ENCODE measurements at regions not wholly inside any gene's neighbourhood (a gene's known extent, or its start where the extent isn't known, plus 50 kb on each side); places are given as distances from the start of the nearest gene placed in this dataset.

DNA sequence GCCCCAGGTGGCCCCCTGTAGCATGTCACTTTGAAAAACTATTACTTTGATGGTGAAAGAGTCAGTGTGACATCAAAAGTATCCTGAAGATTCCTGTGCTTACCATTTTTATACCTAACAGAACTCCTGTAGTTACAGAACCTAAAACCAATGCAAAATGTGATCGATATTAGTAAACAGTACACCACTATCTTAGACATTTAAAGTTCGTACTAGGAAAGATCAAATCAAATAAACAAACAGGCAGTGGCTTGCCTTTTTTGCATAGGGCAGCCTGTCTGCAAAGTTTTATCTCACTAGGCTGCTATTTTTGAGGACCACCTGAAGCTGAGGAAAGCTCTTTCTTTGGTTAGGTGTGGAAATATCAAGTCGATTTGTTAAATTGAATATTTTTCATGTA is 944.0 kb upstream of the CITED2 start:
- in situ Hi-C loops (cut with MboI; ENCODE audit: low pct_unique_long_range_greater_than_20kb, low sequenced_read_pairs), result no loop called here
- DNase-seq, result no peak

DNA sequence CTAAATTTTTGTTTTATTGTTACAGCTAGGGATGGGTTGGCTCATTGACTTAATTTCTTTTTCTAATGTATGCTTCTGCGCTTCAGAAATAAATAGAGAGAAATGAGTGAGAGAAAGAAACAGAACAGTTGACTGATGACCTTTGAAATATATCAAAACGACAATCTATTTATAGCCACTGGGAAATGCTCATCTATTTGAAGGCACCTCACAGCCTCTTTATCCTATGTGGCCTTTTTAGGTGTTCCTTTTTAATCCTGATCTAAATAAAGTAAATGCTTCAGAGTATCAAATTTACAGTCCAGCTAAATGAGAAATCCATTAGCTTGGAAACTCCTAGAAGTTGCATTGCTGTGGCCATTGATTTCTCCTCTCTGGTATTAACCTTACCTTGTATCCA is 943.5 kb upstream of the CITED2 start:
- DNase-seq, result no peak
- in situ Hi-C loops (cut with MboI; ENCODE audit: low pct_unique_long_range_greater_than_20kb, low sequenced_read_pairs), result no loop called here

DNA sequence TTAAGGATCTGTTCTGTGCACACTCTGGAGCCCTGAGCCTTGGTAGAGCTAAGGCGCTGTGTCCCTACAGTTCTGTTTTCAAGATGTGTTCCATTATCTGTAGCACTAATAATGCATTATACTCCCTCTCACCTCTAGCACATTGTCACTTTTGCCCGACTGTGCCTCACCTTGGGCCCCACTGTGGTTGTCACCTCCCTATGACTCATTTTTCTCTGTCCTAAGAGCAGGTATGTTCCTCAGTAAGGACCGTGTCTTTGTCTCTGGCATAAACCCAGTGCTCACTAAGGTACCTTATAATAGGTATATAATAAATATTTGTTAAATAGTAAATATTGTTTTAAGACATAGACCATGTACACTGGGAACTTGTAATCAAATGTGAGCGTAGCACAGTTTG is 942.5 kb upstream of the CITED2 start:
- in situ Hi-C loops (cut with MboI; ENCODE audit: low pct_unique_long_range_greater_than_20kb, low sequenced_read_pairs), result no loop called here
- no peak for DNase-seq

DNA sequence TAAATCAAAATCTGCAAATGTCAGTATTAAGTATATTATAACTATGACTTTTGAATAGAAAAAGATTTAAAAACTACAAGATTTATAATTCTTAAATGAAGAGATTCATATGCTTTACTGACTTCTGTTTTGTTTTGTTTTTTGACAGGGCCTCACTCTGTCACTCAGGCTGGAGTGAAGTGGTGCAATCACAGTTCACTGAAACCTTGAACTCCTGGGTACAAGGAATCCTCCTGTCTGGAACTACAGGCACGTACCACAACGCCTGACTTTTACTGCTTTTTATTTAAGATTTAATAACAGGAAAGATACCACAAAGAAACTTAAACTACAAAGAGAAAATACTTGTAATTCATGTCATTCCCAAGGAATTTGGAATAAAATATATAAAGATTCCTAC is 940.2 kb upstream of the CITED2 start:
- in situ Hi-C loops (cut with MboI; ENCODE audit: low pct_unique_long_range_greater_than_20kb, low sequenced_read_pairs), result no loop called here

DNA sequence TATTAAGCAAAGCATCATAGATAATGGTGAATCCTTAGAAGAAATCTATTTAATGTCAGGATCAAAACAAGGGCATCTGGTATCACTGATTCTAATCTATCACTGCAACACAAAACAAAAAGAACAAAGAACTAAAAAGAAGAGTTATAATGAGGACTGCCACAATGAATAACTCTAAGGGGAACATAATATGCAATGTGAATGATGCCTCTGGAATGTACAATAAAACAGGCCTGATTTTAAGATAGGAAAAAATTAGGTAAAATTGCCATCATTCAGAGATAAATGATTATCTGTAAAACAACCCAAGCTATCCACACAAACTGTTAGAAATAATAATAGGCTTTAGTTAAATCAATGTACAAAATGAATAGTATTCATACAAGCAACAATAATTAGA is 936.7 kb upstream of the CITED2 start:
- in situ Hi-C loops (cut with MboI; ENCODE audit: low pct_unique_long_range_greater_than_20kb, low sequenced_read_pairs), result no loop called here
- DNase-seq, result no peak

More for the DNA sequence above, 940.2 kb upstream of the CITED2 start:
- DNase-seq, result no peak

DNA sequence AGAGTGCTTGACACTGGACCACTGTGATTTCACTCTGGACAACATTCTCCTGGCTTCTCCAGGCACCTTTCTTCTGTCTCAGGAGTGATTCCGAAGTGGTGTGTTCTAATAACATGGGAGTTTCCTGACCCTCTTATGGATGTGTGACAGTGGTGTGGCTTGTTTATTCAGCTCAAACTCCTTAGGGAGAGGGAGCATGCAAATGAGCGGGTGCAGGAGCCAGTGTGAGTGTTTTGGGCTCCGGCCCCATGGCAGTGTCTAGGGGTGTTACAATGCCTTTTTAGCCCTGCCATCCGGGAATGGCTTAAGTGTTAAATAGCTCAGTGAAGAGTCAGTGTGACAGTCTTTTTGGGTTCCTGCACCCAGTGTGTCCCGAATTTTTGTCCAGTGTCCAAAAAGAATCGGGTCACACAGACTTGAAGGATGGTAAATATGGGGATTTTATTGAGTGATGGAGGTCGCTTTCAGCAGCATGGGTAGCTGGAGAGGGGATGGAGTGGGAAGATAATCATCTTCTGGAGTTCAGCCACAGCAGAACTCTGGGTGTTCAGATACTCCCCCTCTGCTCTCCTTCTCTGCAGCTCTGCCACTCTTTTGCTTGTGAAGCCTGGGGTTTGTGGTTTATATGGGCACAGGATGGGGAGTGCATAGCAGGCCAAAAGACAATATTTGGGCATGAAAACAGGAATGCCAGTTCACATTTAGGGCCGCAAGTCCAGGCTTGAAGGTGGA is 928.9 kb upstream of the CITED2 start:
- in situ Hi-C loops (cut with MboI; ENCODE audit: low pct_unique_long_range_greater_than_20kb, low sequenced_read_pairs), result no loop called here
- no peak for DNase-seq

DNA sequence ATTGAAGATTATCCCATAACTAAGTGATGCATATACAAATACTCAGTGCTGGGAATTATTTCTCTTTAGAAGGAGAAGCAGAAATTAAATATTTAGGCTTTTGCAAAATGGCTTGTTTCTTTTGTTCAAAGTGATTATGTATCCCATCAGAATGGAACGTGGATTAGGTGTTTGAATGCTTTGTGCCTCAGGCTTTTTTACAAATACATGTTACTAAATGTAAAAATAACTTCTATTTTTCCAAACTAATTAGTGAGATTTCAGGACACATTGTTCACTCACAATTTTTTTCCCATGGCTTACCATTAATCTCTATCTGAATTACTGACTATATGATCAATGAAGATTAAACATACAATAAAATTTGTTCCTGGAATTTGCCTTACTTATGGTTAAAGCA is 925.9 kb upstream of the CITED2 start:
- DNase-seq, result no peak
- in situ Hi-C loops (cut with MboI; ENCODE audit: low pct_unique_long_range_greater_than_20kb, low sequenced_read_pairs), result no loop called here

DNA sequence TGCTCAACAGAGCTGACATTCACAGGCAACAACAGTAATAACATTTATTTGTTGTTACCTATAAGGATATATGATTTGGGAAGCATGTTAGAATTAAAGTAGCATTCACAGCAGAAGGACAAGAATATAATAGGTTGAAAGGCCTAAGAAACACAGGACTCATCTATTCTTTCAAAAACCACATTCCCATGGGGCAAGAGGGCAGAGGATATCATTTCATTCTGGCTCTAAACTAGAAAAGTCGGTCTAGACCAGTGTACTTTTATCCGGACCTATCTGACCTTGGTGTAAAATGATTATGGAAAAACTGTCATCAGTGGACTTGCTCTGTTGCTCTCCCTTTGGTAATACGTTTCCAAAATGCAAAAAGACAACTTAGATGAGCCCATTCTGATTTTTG is 914.7 kb upstream of the CITED2 start:
- in situ Hi-C loops (cut with MboI; ENCODE audit: low pct_unique_long_range_greater_than_20kb, low sequenced_read_pairs), result no loop called here
- no peak for DNase-seq

DNA sequence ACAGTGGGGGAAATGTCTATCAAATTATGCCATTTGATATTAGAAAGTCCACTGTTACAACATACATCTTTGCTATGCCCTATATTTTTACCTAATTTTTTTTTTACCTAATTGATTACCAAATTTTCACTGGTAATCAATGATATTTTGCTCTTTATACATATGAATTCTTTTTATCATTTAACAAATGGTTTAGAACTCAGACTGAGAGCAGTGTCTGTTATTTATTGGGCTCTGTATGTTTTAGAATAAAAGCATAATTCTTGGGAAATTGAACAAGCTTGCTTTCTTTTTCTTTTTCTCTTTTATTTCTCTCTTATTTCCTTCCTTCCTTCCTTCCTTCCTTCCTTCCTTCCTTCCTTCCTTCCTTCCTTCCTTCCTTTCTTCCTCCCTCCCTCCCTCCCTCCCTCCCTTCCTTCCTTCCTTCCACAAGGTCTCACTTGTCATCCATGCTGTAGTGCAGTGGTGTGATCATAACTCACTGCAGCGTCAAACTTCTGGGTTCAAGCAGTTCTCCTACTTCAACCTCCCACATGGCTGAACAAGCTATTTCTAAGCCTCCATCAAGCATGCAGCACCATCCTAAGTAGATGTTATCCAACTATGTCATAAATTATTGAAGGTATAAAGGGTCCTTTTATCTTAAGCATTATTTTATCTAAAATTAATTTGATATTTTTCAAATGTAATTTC is 911.7 kb upstream of the CITED2 start:
- DNase-seq, result no peak

DNA sequence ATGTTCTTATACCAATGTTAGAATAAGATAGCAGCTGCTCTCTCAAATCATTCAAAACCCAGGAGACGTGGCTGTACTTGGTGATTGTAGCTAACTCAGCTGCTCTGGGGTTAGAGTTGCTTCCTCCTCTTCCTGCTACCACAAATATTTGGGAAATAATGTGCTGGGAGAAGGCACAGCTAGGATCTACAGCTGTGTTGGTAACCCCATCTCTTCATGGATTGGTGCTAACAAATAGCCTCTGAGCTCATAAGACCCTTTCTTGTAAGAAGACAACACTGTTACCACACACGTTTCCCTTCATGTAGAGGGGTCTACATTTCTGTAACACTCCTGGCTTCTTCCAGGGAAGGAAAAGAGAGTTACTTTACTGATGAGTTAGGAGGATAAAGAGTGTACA is 911.0 kb upstream of the CITED2 start:
- DNase-seq, result no peak
- in situ Hi-C loops (cut with MboI; ENCODE audit: low pct_unique_long_range_greater_than_20kb, low sequenced_read_pairs), result no loop called here

More for the DNA sequence above, 911.7 kb upstream of the CITED2 start:
- in situ Hi-C loops (cut with MboI; ENCODE audit: low pct_unique_long_range_greater_than_20kb, low sequenced_read_pairs), result no loop called here

DNA sequence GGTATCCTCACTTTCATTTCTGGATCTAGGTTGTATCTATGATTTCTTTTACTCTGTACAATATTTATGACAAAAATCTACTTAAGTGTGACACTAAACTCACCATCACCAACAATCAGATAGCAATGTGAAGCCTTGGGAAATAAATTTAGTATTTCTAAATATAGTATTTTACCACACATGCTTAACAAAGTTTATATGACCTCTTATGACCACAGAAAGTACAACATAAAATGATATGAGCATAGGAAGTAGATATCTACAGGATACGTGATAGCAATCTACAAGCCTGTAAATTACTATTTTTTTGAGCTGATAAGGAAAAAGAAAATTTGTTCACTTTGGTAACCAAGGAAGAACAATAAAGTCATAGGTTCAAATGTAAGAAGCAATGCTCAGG is 910.4 kb upstream of the CITED2 start:
- DNase-seq, result no peak
- in situ Hi-C loops (cut with MboI; ENCODE audit: low pct_unique_long_range_greater_than_20kb, low sequenced_read_pairs), result no loop called here

DNA sequence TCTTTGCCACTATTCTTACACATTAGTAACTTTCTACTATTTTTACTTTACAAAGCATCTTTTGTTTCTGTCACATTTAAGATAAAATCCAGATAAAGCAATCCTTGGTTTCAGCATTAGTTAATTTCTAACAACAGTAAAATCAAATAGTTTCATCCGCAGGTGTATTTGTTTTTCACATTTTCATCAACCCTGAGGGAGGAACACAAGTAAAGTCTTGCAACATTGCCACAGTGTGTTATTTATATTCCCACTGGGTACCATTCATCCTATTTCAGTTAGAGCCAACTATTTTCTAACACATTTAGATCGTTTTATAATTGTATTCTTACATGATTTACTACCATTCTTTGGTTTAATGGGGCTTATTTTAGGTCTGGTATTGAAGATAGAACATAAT is 908.7 kb upstream of the CITED2 start:
- in situ Hi-C loops (cut with MboI; ENCODE audit: low pct_unique_long_range_greater_than_20kb, low sequenced_read_pairs), result no loop called here
- DNase-seq, result no peak

DNA sequence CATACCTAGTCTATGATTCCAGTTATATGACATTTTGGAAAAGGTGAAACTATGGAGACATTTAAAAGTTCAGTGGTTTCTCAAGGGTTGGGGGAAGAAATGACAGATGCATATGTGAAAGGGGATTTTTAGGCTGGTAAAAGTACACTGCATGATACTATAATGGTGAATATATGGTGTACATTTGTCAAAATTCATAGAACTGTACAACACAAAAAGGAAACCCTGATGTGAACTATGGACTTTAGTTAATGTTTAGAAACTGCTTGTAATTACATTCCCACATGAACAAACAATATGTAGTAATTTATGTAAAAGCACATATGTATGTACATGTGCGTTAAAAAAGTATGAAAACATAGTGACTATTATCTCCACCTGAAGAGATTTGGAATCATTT is 907.3 kb upstream of the CITED2 start:
- in situ Hi-C loops (cut with MboI; ENCODE audit: low pct_unique_long_range_greater_than_20kb, low sequenced_read_pairs), result no loop called here
- no peak for DNase-seq

DNA sequence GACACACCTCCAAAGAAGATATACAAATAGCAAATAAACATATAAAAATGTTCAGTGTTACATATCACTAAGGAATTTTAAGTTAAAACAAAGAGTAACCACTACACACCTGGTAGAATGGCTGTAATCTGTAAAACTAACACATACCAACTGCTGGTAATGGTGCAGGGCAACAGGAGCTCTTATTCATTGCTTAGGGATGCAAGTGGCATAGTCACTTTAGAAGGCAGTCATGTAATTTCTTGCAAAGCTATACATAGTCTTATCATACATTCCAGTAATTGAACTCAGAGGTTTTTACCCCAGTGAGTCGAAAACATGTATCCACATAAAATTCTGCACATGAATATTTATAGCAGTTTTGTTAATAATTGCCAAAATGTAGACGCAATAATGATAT is 906.8 kb upstream of the CITED2 start:
- in situ Hi-C loops (cut with MboI; ENCODE audit: low pct_unique_long_range_greater_than_20kb, low sequenced_read_pairs), result no loop called here
- no peak for DNase-seq

DNA sequence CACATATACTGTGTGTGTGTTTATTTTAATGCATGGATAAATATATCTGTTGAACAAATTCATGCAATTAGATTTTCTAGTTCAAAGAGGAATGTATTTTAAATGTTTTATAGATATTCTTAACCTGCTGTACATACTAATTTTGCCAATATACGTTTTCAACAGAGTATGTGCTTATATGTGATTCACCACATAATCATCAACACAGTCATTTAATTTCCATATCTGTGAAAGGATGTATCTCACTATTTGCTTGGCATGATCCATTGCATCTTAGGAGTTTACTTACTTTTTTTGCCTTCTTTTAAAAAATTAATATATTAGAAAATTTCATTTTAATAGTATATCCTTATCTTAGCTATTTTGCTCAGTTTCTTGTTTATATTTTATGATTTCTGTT is 902.3 kb upstream of the CITED2 start:
- in situ Hi-C loops (cut with MboI; ENCODE audit: low pct_unique_long_range_greater_than_20kb, low sequenced_read_pairs), result no loop called here
- no peak for DNase-seq

DNA sequence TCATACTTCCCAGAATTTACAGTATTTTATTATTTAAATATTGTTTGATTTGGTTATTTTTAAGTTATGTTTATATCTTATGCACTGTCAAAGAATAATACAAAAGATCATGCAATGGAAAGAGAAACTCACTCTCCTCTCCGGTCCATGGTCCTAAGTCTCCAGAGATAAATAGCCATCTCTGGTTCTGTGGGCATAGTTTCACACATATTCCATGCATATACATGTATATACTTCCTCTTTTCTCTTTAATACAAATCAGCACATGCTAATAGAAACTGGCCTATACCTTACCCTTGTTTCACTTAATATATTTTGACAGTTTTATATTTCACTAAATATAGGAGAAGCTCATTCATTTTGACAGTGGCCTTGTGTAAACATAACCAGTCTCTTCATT is 901.7 kb upstream of the CITED2 start:
- DNase-seq, result no peak
- in situ Hi-C loops (cut with MboI; ENCODE audit: low pct_unique_long_range_greater_than_20kb, low sequenced_read_pairs), result no loop called here

DNA sequence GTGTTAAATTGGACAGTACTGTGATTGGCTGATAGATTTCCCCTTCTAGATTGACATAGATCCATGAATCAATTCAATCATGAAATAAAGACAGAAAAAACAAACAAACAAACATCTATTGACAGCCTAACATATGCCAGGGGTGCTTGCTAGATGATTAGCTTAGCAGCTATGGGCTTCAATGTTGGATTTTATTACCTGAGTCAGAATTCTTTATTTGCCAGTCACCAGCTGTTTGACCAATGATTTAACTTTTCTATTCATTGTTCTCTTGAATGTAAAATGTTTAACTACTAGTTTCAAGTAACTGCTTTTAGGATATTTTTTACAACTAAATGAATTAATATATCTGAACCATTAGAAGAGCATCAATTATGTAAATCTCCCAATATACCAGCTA is 901.3 kb upstream of the CITED2 start:
- DNase-seq, result no peak
- in situ Hi-C loops (cut with MboI; ENCODE audit: low pct_unique_long_range_greater_than_20kb, low sequenced_read_pairs), result no loop called here

DNA sequence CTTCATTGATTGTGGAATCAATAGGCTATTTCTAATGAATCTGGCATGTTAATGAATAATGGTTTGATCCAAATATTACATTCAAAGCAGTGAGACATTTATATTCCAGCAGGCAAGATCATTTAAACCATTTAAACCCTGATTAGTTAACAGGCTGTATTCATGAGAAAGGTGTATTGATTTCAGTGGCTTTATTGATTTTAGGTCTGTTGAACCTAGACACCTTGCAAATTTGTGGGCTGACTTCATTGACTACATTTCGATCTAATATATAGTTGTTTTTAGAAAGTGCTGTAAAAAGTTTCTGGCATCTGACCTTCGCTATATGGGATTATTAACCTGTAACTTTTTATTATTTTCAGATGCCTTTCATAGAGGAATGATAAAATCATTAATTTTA is 900.1 kb upstream of the CITED2 start:
- no peak for DNase-seq
- in situ Hi-C loops (cut with MboI; ENCODE audit: low pct_unique_long_range_greater_than_20kb, low sequenced_read_pairs), result no loop called here

DNA sequence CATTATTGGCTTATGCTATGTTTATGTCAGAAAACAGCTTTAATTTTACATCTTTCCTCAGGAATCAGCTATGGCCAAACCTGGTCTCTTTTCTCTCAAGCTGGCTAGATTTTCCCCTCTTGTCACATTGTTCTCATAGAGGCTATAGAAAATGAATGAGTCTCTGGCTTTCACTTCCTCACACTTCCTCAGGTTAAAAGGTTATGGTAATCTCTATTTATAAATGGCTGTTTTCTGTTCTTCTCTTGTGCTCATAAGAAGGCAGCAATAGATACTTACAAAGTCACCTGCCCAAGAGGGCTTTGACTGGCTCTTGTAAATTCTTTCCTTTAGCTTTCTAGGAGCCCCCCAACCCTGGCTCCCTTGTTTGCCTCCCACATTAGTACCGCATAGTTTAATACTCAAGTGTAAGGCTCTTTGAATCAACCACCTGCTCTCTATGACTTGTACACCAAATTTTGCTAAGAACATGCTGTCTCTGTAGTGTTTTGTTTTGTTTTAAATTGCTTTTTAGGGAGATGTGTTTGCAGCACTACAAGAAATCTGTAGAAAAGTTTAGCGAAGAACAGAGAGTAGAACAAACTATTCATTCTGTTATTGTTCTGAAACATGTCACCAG is 897.4 kb upstream of the CITED2 start:
- in situ Hi-C loops (cut with MboI; ENCODE audit: low pct_unique_long_range_greater_than_20kb, low sequenced_read_pairs), result no loop called here
- DNase-seq, result no peak

DNA sequence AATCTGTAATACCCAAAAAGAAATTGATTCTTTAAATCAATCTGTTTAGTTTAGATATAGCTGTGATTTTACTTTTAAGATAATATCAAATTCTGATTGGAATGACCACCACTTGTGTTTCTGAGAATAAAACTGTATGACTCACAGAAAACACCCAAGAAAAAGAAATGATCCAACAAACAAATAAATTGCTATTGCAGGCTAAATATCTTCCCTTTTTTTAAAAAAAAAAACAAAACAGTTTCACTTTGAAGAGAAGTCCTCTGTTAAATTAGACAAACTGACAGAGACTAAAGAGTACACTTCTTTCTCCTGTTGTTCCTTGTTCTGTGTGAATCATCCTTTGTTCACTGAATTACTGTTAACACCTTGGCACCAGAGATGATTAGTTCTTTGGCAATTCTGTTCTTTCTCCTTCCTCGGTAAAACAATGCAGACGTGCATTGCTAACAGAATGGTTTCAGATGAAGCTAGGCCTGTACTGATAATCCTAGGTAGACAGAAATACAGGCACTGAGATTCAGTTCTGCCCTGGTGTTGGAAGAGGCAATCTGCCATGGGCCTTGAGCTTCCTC is 895.2 kb upstream of the CITED2 start:
- no peak for DNase-seq
- in situ Hi-C loops (cut with MboI; ENCODE audit: low pct_unique_long_range_greater_than_20kb, low sequenced_read_pairs), result no loop called here
